ENCODE measurements at regions not wholly inside any gene's neighbourhood (a gene's known extent, or its start where the extent isn't known, plus 50 kb on each side); places are given as distances from the start of the nearest gene placed in this dataset.

- no peak for TF ChIP-seq CTCF (conservative IDR thresholded peaks at IDR 0.05)
- no peak for TF ChIP-seq EZH2 (IDR thresholded peaks at IDR 0.05; ENCODE audit: low read depth)
These were observed 76.2 kb upstream of the MYL10 start for GRCh38 chr7:101705331-101705730.
